Astrocyte (in vitro differentiated cells and primary cell): ENCODE measurements at regions not wholly inside any gene's neighbourhood (a gene's known extent, or its start where the extent isn't known, plus 50 kb on each side); places are given as distances from the start of the nearest gene placed in this dataset.
A peak's percentile ranks its signal among the peaks of the same experiment; 100 is the strongest.

Experiments
- DNase-seq: peaks from one replicate; pipeline ENCODE4 v3.0.0-alpha.2; 2010; ENCODE audit warnings: low read depth
- FAIRE-seq: peaks from 2 replicates; lab custom pipeline; 2011; peaks lifted over from hg19 to GRCh38; lab: Jason Lieb, UNC
- H2AFZ ChIP-seq: 2 replicates; pipeline ENCODE4 v1.6.0; 2012; ENCODE audit warnings: low read depth, low read length, inconsistent platforms
- H3K27ac ChIP-seq: 2 replicates; pipeline ENCODE4 v1.5.1; 2011; ENCODE audit warnings: low read depth, low read length, inconsistent platforms
- H3K27me3 ChIP-seq: 2 replicates; pipeline ENCODE4 v1.6.0; 2011; ENCODE audit warnings: low read length, inconsistent platforms; ENCODE audit not compliant: insufficient read depth
- H3K36me3 ChIP-seq: 2 replicates; pipeline ENCODE4 v1.5.1; 2011; ENCODE audit warnings: low read length, inconsistent platforms; ENCODE audit not compliant: insufficient read depth
- H3K4me1 ChIP-seq: 2 replicates; pipeline ENCODE4 v1.5.1; 2011; ENCODE audit warnings: low read length, inconsistent platforms; ENCODE audit not compliant: insufficient read depth
- H3K4me2 ChIP-seq: 2 replicates; pipeline ENCODE4 v1.6.0; 2012; ENCODE audit warnings: low read length, inconsistent platforms
- H3K4me3 ChIP-seq: 2 replicates; pipeline ENCODE4 v1.5.1; 2011; ENCODE audit warnings: low read depth, mild to moderate bottlenecking, low read length, inconsistent platforms; ENCODE audit not compliant: insufficient read depth
- H3K79me2 ChIP-seq: 2 replicates; pipeline ENCODE4 v1.6.0; 2012; ENCODE audit warnings: mild to moderate bottlenecking, low read length, inconsistent platforms; ENCODE audit not compliant: insufficient read depth
- H3K9ac ChIP-seq: 2 replicates; pipeline ENCODE4 v1.6.0; 2012; ENCODE audit warnings: mild to moderate bottlenecking, low read length, inconsistent platforms
- H3K9me3 ChIP-seq: 2 replicates; pipeline ENCODE4 v1.5.1; 2012; ENCODE audit warnings: low read depth, mild to moderate bottlenecking, low read length, inconsistent platforms; ENCODE audit not compliant: insufficient read depth
- H4K20me1 ChIP-seq: 2 replicates; pipeline ENCODE4 v1.6.0; 2012; ENCODE audit warnings: low read length, inconsistent platforms; ENCODE audit not compliant: insufficient read depth
- H3K27ac Mint-ChIP-seq: one replicate; pipeline ENCODE4 v1.8.0; 2021; ENCODE audit warnings: mild to moderate bottlenecking, mixed read lengths; ENCODE audit not compliant: unreplicated experiment
- H3K27me3 Mint-ChIP-seq: one replicate; pipeline ENCODE4 v1.8.0; 2021; ENCODE audit warnings: low read depth, mixed read lengths; ENCODE audit not compliant: unreplicated experiment
- H3K36me3 Mint-ChIP-seq: one replicate; pipeline ENCODE4 v1.8.0; 2021; ENCODE audit warnings: low read depth, mixed read lengths; ENCODE audit not compliant: unreplicated experiment
- H3K4me1 Mint-ChIP-seq: one replicate; pipeline ENCODE4 v1.8.0; 2021; ENCODE audit warnings: low read depth, mixed read lengths; ENCODE audit not compliant: unreplicated experiment
- H3K4me3 Mint-ChIP-seq: one replicate; pipeline ENCODE4 v1.8.0; 2021; ENCODE audit warnings: mild to moderate bottlenecking, moderate library complexity, mixed read lengths; ENCODE audit not compliant: unreplicated experiment
- H3K9me3 Mint-ChIP-seq: one replicate; pipeline ENCODE4 v1.8.0; 2021; ENCODE audit warnings: mild to moderate bottlenecking, mixed read lengths; ENCODE audit not compliant: unreplicated experiment
- EZH2 ChIP-seq: IDR thresholded peaks from 2 replicates; pipeline ENCODE4 v1.6.1; 2012; ENCODE audit warnings: mild to moderate bottlenecking, low read length, inconsistent platforms; ENCODE audit not compliant: insufficient read depth
- TF ChIP-seq, protein P1 (sequence below): IDR thresholded peaks from 2 replicates; pipeline ENCODE4 v1.5.1; 2011; ENCODE audit warnings: low read depth, mild to moderate bottlenecking, inconsistent platforms, low read length, moderate library complexity; ENCODE audit not compliant: insufficient read depth

DNA sequence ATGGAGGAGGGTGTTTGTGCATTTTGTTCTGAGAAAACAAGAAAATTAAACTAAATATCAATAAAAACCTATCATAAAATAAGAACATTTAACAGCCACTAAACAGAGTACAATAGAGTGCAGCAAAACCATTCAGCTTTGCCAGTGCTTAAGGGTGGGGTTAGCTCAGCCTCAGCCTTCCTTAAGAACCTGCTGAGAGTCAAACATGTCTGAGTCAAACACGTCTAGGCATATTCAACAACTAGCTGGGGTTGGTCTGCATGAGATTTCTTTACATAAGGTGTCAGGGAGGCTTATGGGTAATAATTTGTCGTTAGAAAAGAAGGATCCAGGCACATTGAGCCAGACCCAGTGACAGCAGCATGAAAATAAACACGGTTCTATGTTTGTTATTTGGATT lies 298.2 kb downstream of the SP3 start:
- Histone ChIP-seq H3K36me3 (no peaks in the 10 kb centered on the region), H3K27ac (no peak overlapping the region), H3K27me3 (no peaks in the 10 kb centered on the region), H3K79me2 (no peaks in the 10 kb centered on the region), H3K9ac (no peak overlapping the region), H3K4me3 (no peak overlapping the region), H4K20me1 (no peaks in the 10 kb centered on the region), H3K4me1 (no peaks in the 10 kb centered on the region), H2AFZ (no peak overlapping the region), H3K4me2 (no peak overlapping the region), H3K9me3 (no peaks in the 10 kb centered on the region)
- Mint-ChIP-seq H3K4me3 (no peak overlapping the region), H3K36me3 (no peaks in the 10 kb centered on the region), H3K4me1 (peaks cover 14% of the 10 kb centered on the region), H3K27ac (no peak overlapping the region), H3K9me3 (no peaks in the 10 kb centered on the region), H3K27me3 (peaks cover 18% of the 10 kb centered on the region)
- FAIRE-seq (no peak), DNase-seq (no peak)
- TF ChIP-seq EZH2 = no peak
- TF ChIP-seq, protein P1, sequence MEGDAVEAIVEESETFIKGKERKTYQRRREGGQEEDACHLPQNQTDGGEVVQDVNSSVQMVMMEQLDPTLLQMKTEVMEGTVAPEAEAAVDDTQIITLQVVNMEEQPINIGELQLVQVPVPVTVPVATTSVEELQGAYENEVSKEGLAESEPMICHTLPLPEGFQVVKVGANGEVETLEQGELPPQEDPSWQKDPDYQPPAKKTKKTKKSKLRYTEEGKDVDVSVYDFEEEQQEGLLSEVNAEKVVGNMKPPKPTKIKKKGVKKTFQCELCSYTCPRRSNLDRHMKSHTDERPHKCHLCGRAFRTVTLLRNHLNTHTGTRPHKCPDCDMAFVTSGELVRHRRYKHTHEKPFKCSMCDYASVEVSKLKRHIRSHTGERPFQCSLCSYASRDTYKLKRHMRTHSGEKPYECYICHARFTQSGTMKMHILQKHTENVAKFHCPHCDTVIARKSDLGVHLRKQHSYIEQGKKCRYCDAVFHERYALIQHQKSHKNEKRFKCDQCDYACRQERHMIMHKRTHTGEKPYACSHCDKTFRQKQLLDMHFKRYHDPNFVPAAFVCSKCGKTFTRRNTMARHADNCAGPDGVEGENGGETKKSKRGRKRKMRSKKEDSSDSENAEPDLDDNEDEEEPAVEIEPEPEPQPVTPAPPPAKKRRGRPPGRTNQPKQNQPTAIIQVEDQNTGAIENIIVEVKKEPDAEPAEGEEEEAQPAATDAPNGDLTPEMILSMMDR = no peak

DNA sequence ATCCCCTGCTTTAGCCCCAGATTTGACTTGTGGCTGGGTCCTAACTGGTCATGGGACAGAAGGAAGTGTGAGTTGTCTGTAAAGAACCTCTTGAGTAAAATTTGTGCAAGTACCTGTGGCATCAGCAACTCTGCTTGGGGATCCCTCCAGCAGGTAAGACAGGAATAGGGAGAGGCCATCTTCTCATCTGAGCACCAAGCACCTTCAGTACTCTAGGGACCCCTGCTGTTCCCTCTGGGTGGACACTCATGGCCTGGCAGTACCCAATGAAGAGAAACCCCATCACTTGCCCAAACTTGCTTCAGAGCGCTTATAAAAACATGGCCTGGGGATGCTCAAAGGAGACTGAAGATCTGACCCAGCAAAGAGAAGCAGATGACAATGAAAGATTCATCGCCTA lies 297.8 kb downstream of the SP3 start:
- Histone ChIP-seq H4K20me1 (no peaks in the 10 kb centered on the region), H3K27me3 (no peaks in the 10 kb centered on the region), H3K9me3 (no peaks in the 10 kb centered on the region), H3K4me2 (no peak overlapping the region), H3K9ac (no peak overlapping the region), H3K4me1 (no peaks in the 10 kb centered on the region), H3K36me3 (no peaks in the 10 kb centered on the region), H3K27ac (no peak overlapping the region), H3K4me3 (no peak overlapping the region), H2AFZ (no peak overlapping the region), H3K79me2 (no peaks in the 10 kb centered on the region)
- peaks cover 18% of the 10 kb centered on the region for H3K27me3 Mint-ChIP-seq
- TF ChIP-seq, protein P1 = no peak
- TF ChIP-seq EZH2 = no peak
- H3K9me3 Mint-ChIP-seq = no peaks in the 10 kb centered on the region
- peaks cover 14% of the 10 kb centered on the region for H3K4me1 Mint-ChIP-seq
- H3K27ac Mint-ChIP-seq = no peak overlapping the region
- no peaks in the 10 kb centered on the region for H3K36me3 Mint-ChIP-seq
- H3K4me3 Mint-ChIP-seq = no peak overlapping the region
- FAIRE-seq (no peak), DNase-seq (no peak)

GRCh38 chr2:173669271-173669853 lies 295.8 kb downstream of the SP3 start:
- no peaks in the 10 kb centered on the region for H3K36me3 Mint-ChIP-seq
- no peaks in the 10 kb centered on the region for H3K4me1 ChIP-seq
- H3K9me3 Mint-ChIP-seq = no peaks in the 10 kb centered on the region
- H3K27ac ChIP-seq = no peak overlapping the region
- peaks cover 12% of the 10 kb centered on the region for H3K4me1 Mint-ChIP-seq
- TF ChIP-seq, protein P1 = no peak
- no peak for TF ChIP-seq EZH2
- H3K9me3 ChIP-seq = no peaks in the 10 kb centered on the region
- no peaks in the 10 kb centered on the region for H3K36me3 ChIP-seq
- no peak overlapping the region for H3K9ac ChIP-seq
- no peak overlapping the region for H3K4me3 Mint-ChIP-seq
- FAIRE-seq = no peak
- no peak overlapping the region for H3K27ac Mint-ChIP-seq
- no peaks in the 10 kb centered on the region for H4K20me1 ChIP-seq
- peaks cover 11% of the 10 kb centered on the region for H3K27me3 Mint-ChIP-seq
- no peak overlapping the region for H3K4me3 ChIP-seq
- no peak overlapping the region for H3K4me2 ChIP-seq
- peak; percentile 55 for DNase-seq
- H3K79me2 ChIP-seq = no peaks in the 10 kb centered on the region
- H3K27me3 ChIP-seq = no peaks in the 10 kb centered on the region
- H2AFZ ChIP-seq = no peak overlapping the region
